ENCODE measurements at regions not wholly inside any gene's neighbourhood (a gene's known extent, or its start where the extent isn't known, plus 50 kb on each side); places are given as distances from the start of the nearest gene placed in this dataset.

DNA sequence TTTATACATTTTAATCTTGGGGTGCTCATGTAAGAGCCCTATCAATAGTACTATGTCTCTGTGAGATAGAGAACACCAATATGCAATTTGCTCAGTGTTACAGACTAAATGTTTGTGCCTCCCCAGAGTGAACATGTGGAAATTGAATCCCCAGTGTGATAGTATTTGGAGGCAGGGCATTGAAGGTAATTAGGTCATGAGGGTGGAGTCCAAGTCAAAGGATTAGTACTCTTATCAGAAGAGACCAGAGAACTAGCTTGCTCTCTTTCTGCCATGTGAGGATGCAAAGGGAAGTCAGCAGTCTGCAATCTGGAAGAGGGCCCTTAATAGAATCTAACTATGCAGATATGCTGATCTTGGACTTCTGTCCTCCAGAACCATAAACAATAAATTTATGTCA lies 1317.0 kb downstream of the STIM2 start:
- no peaks in the 10 kb centered on the region for H3K36me3 ChIP-seq (ENCODE audit: low read depth)
- no peak overlapping the region for H3K4me3 ChIP-seq
- no peak for ATAC-seq
- no peak for DNase-seq
- intact Hi-C loops (cut with DNase I, micrococcal nuclease) = no loop called here
- TF ChIP-seq CTCF (IDR thresholded peaks at IDR 0.05) = no peak
- H3K9me3 ChIP-seq = no peaks in the 10 kb centered on the region
- H3K4me1 ChIP-seq (ENCODE audit: low read depth) = no peaks in the 10 kb centered on the region

DNA sequence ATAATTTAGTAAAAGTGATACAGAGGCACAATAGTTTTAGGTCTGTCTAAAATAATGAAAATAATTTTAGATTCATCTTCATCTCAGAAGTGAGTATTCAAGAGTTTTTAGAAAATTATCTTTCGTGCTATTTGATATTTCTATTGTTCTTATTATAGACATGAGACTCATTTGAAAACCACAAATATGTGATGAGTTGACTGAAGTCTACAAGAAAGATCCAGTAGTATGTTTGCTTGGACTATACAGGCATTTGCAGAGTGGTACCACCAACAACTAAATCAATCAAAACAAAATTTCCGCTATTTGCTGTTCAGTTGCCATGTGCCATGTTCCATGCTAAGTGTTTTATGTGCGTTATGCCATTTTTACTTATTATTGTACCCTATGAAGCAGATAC lies 1318.5 kb downstream of the STIM2 start:
- Histone ChIP-seq H3K4me1 (ENCODE audit: low read depth) (no peaks in the 10 kb centered on the region), H3K36me3 (ENCODE audit: low read depth) (no peaks in the 10 kb centered on the region), H3K9me3 (peaks cover 3% of the 10 kb centered on the region), H3K4me3 (no peak overlapping the region)
- no peak for TF ChIP-seq CTCF (IDR thresholded peaks at IDR 0.05)
- ATAC-seq (no peak), DNase-seq (no peak)
- intact Hi-C loops (cut with DNase I, micrococcal nuclease) = no loop called here

DNA sequence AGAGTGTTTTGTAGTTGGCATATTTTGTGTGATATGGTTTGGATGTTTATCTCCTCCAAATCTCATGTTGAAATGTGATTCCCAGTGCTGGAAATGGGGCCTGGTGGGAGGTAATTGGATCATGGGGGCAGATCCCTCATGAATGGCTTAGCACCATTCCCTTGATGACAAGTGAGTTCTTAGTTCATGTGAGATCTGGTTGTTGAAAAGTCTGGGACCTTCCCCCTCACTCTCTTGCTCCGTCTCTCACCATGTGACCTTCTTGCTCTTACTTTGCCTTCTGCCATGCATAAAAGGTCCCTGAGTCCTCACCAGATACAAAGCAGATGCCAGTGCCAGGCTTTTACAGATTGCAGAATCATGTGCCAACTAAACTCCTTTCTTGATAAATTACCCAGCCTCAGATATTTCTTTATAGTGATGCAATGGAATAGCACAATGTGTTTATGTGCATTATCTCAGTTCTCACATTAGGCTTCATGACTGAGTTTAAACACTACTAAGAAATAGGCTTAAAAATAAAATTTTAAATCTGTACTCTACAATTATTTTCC lies 1348.8 kb downstream of the STIM2 start:
- no peak for ATAC-seq
- peaks cover 11% of the 10 kb centered on the region for H3K9me3 ChIP-seq
- intact Hi-C loops (cut with DNase I, micrococcal nuclease) = no loop called here

GRCh38 chr4:28211676-28212470 lies 1351.2 kb downstream of the STIM2 start:
- Histone ChIP-seq H3K4me3 (no peak overlapping the region), H3K9me3 (no peaks in the 10 kb centered on the region), H3K36me3 (ENCODE audit: low read depth) (no peaks in the 10 kb centered on the region), H3K4me1 (ENCODE audit: low read depth) (no peaks in the 10 kb centered on the region)
- intact Hi-C loops (cut with DNase I, micrococcal nuclease) = no loop called here
- DNase-seq (no peak), ATAC-seq (no peak)
- no peak for TF ChIP-seq CTCF (IDR thresholded peaks at IDR 0.05)

More for the DNA sequence above, 1348.8 kb downstream of the STIM2 start:
- H3K4me1 ChIP-seq (ENCODE audit: low read depth) = no peaks in the 10 kb centered on the region
- H3K36me3 ChIP-seq (ENCODE audit: low read depth) = no peaks in the 10 kb centered on the region
- H3K4me3 ChIP-seq = no peak overlapping the region
- no peak for DNase-seq
- TF ChIP-seq CTCF (IDR thresholded peaks at IDR 0.05) = no peak

DNA sequence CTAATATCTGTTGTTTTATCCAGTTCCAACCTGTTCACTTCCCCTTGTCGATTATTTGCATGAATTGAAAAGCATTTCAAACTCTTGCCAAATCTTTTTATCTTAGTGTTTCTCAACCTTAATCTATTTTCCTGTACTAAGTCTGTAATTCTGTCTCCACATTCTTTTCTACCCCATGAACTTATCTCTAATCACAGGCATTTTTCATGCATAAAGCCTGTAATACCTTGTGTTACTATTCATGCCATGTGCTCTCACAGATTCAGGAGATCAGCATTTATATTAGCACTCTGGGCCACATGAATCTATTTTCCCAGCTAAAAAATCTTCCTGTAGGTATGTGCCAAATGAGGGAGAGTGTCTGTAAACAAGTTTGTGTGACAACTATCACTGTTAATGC lies 1360.9 kb downstream of the STIM2 start:
- no peak for TF ChIP-seq CTCF (IDR thresholded peaks at IDR 0.05)
- H3K4me1 ChIP-seq (ENCODE audit: low read depth) = no peaks in the 10 kb centered on the region
- no peaks in the 10 kb centered on the region for H3K36me3 ChIP-seq (ENCODE audit: low read depth)
- DNase-seq (no peak), ATAC-seq (no peak)
- H3K9me3 ChIP-seq = no peaks in the 10 kb centered on the region
- H3K4me3 ChIP-seq = no peak overlapping the region
- intact Hi-C loops (cut with DNase I, micrococcal nuclease) = no loop called here

Data from mucosa of descending colon (tissue), 3 donors.